Activated CD4-positive, alpha-beta memory T cell treated with anti-CD3 and anti-CD28 coated beads for 36 hours (primary cell): ENCODE measurements at regions not wholly inside any gene's neighbourhood (a gene's known extent, or its start where the extent isn't known, plus 50 kb on each side); places are given as distances from the start of the nearest gene placed in this dataset.

ENCODE experiments used
- CTCF ChIA-PET: fragments of 350-600 bp; sonication (Branson Sonifier 250); formaldehyde crosslinking; loops from one replicate; lab custom pipeline; 2021; ENCODE audit warnings: antibody characterized with exemption, inconsistent platforms; lab: Charles Lee
- POLR2A ChIA-PET: fragments of 350-600 bp; sonication (Branson Sonifier 250); formaldehyde crosslinking; loops from one replicate; lab custom pipeline; 2021; ENCODE audit warnings: antibody characterized with exemption; lab: Charles Lee
- DNase-seq: peaks from one replicate; pipeline ENCODE4 v3.0.0-alpha.2; 2020
- H3K27ac Mint-ChIP-seq: one replicate; pipeline ENCODE4 v1.8.0; 2021; ENCODE audit warnings: mixed read lengths
- H3K27me3 Mint-ChIP-seq: one replicate; pipeline ENCODE4 v1.8.0; 2021; ENCODE audit warnings: mixed read lengths
- H3K36me3 Mint-ChIP-seq: one replicate; pipeline ENCODE4 v1.8.0; 2021; ENCODE audit warnings: mixed read lengths
- H3K4me1 Mint-ChIP-seq: one replicate; pipeline ENCODE4 v1.8.0; 2021; ENCODE audit warnings: low read depth, mixed read lengths
- H3K4me3 Mint-ChIP-seq: one replicate; pipeline ENCODE4 v1.8.0; 2021; ENCODE audit warnings: mild to moderate bottlenecking, mixed read lengths
- H3K9me3 Mint-ChIP-seq: one replicate; pipeline ENCODE4 v1.8.0; 2021; ENCODE audit warnings: mixed read lengths
- intact Hi-C: fragments of 100-400 bp; cut with micrococcal nuclease; formaldehyde crosslinking; loops from one replicate; pipeline ENCODE4 v1.15.1; 2023

DNA sequence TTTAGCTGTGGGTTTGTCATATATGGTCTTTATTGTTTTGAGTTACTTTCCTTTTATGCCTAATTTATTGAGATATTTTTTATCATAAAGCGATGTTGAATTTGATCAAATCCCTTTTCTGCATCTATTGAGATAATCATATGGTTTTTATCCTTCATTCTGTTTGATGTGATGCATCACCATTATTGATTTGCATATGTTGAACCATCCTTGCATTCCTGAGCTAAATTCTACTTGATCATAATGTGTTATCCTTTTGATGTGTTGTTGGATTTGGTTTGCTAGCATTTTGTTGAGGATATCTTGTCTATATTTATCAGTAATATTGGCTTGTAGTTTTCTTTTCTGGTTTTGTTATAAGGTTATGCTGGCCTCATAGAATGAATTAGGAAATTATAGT, 308.5 kb downstream of the ADCYAP1 start:
- CTCF ChIA-PET = no interaction called here
- Mint-ChIP-seq H3K9me3 (peaks cover 35% of the 10 kb centered on the region), H3K27me3 (no peaks in the 10 kb centered on the region), H3K4me1 (no peaks in the 10 kb centered on the region), H3K27ac (no peak overlapping the region), H3K4me3 (no peak overlapping the region), H3K36me3 (no peaks in the 10 kb centered on the region)
- no peak for DNase-seq
- POLR2A ChIA-PET = no interaction called here
- intact Hi-C loops = no loop called here

DNA sequence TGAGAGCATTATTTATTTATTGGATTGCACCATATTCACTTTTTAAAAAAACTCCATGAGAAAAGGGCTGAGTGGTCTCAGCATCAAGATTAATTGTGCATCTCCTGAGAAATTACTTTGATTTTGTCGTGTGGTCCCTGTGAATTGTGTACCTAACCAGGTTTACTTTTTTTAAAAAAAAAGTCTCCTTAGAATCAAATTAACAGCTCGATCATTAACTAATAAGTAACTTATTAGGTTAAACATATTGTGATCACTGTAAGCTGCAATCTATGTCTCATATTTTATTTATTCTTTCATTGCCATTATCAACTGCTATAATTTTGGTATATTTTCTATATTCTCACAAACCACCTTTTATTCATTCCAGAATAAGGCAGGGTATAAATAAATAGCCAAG, 318.2 kb downstream of the ADCYAP1 start:
- Mint-ChIP-seq H3K4me3 (no peak overlapping the region), H3K36me3 (no peaks in the 10 kb centered on the region), H3K27ac (no peak overlapping the region), H3K9me3 (peaks cover 7% of the 10 kb centered on the region), H3K27me3 (no peaks in the 10 kb centered on the region), H3K4me1 (no peaks in the 10 kb centered on the region)
- CTCF ChIA-PET = no interaction called here
- intact Hi-C loops = no loop called here
- POLR2A ChIA-PET = no interaction called here
- DNase-seq = no peak

GRCh38 chr18:1227025-1227424, 322.4 kb downstream of the ADCYAP1 start:
- no peak overlapping the region for H3K4me3 Mint-ChIP-seq
- H3K27me3 Mint-ChIP-seq = no peaks in the 10 kb centered on the region
- intact Hi-C loops = no loop called here
- DNase-seq = no peak
- H3K27ac Mint-ChIP-seq = no peak overlapping the region
- ChIA-PET CTCF (interaction anchor here (1.1 kb wide), 1 partner anchor 13 kb away, joined by 3 read pairs; no protein-coding TSS in a partner anchor), POLR2A (no interaction called here)
- peaks cover 24% of the 10 kb centered on the region for H3K9me3 Mint-ChIP-seq
- no peaks in the 10 kb centered on the region for H3K4me1 Mint-ChIP-seq
- no peaks in the 10 kb centered on the region for H3K36me3 Mint-ChIP-seq

GRCh38 chr18:1229634-1230033, 325.0 kb downstream of the ADCYAP1 start:
- Mint-ChIP-seq H3K4me1 (no peaks in the 10 kb centered on the region), H3K9me3 (peaks cover 46% of the 10 kb centered on the region), H3K36me3 (peaks cover 4% of the 10 kb centered on the region), H3K4me3 (no peak overlapping the region), H3K27ac (no peak overlapping the region), H3K27me3 (no peaks in the 10 kb centered on the region)
- intact Hi-C loops = no loop called here
- ChIA-PET CTCF (no interaction called here), POLR2A (no interaction called here)
- no peak for DNase-seq

- Mint-ChIP-seq H3K27ac (no peak overlapping the region), H3K4me1 (no peaks in the 10 kb centered on the region), H3K27me3 (no peaks in the 10 kb centered on the region), H3K4me3 (no peak overlapping the region), H3K9me3 (peaks cover 56% of the 10 kb centered on the region), H3K36me3 (peaks cover 4% of the 10 kb centered on the region)
- intact Hi-C loops = no loop called here
- ChIA-PET POLR2A (no interaction called here), CTCF (no interaction called here)
- DNase-seq = no peak
Observed at GRCh38 chr18:1232867-1233266, 328.2 kb downstream of the ADCYAP1 start.

DNA sequence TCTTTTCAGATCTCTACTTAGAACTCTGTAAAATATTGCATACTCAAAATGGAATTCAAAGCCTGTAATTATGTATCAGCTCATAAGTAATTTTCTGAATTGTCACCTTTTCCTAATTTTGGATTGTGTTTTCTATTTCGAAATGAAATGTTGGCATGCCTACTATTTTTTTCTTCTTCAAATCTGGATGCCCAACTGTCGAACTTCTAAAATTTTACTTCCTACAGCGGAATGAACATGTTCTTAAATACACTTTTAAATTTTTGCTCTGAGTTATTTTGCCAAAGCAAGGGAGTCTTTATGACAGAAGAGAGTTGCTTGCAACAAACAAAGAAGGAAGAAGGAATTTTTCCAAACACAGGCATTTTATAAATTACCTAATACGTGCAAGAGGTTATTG, 336.0 kb downstream of the ADCYAP1 start:
- Mint-ChIP-seq H3K4me1 (no peaks in the 10 kb centered on the region), H3K4me3 (no peak overlapping the region), H3K27me3 (no peaks in the 10 kb centered on the region), H3K27ac (no peak overlapping the region), H3K36me3 (no peaks in the 10 kb centered on the region), H3K9me3 (peaks cover 7% of the 10 kb centered on the region)
- intact Hi-C loops = no loop called here
- ChIA-PET POLR2A (no interaction called here), CTCF (no interaction called here)
- DNase-seq = no peak

DNA sequence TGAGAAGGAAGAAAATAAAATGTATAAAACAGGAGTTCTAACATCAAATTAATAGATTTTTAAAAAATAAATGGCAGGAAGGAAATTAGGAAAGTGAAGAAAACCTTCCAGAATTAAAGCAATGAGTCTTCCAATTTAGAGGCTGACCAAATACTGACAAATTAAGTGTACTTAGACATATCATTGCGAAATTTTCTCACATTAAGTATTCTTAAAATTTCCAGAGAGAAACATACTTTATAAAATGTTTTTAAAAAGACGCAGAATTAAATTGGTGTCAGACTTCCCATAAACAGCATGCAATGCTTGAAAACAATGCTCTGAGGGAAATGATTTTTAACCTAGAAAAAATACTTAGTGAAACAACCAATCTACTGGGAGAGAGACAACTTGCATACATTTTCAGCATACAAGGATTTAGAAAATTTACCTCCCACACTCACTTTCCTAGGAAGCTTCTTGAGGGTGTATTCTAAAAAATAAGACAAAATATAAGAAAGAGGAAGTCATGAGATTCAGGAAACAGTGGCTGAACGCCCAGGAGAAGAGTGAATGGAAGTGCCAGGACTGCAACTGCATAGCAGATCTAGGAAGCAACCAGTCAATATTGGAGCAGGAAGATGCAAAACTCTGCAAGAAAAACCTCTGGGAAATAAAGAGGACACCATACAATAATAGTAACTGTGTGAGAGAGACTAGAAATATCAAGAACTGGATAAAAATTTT, 339.9 kb downstream of the ADCYAP1 start:
- no peak overlapping the region for H3K27ac Mint-ChIP-seq
- H3K27me3 Mint-ChIP-seq = no peaks in the 10 kb centered on the region
- no peaks in the 10 kb centered on the region for H3K36me3 Mint-ChIP-seq
- POLR2A ChIA-PET = no interaction called here
- DNase-seq = no peak
- no peaks in the 10 kb centered on the region for H3K9me3 Mint-ChIP-seq
- CTCF ChIA-PET = no interaction called here
- intact Hi-C loops = no loop called here
- no peak overlapping the region for H3K4me3 Mint-ChIP-seq
- H3K4me1 Mint-ChIP-seq = no peaks in the 10 kb centered on the region

GRCh38 chr18:1246827-1247226, 342.2 kb downstream of the ADCYAP1 start:
- H3K27ac Mint-ChIP-seq = no peak overlapping the region
- no peak for DNase-seq
- H3K36me3 Mint-ChIP-seq = no peaks in the 10 kb centered on the region
- no peaks in the 10 kb centered on the region for H3K9me3 Mint-ChIP-seq
- ChIA-PET POLR2A (no interaction called here), CTCF (no interaction called here)
- no peaks in the 10 kb centered on the region for H3K27me3 Mint-ChIP-seq
- no peaks in the 10 kb centered on the region for H3K4me1 Mint-ChIP-seq
- intact Hi-C loops = no loop called here
- H3K4me3 Mint-ChIP-seq = no peak overlapping the region

GRCh38 chr18:1252534-1252933, 347.9 kb downstream of the ADCYAP1 start:
- DNase-seq = no peak
- Mint-ChIP-seq H3K4me3 (no peak overlapping the region), H3K36me3 (no peaks in the 10 kb centered on the region), H3K9me3 (peaks cover 10% of the 10 kb centered on the region), H3K27ac (no peak overlapping the region), H3K27me3 (no peaks in the 10 kb centered on the region), H3K4me1 (no peaks in the 10 kb centered on the region)
- POLR2A ChIA-PET = no interaction called here
- CTCF ChIA-PET = no interaction called here
- intact Hi-C loops = no loop called here

DNA sequence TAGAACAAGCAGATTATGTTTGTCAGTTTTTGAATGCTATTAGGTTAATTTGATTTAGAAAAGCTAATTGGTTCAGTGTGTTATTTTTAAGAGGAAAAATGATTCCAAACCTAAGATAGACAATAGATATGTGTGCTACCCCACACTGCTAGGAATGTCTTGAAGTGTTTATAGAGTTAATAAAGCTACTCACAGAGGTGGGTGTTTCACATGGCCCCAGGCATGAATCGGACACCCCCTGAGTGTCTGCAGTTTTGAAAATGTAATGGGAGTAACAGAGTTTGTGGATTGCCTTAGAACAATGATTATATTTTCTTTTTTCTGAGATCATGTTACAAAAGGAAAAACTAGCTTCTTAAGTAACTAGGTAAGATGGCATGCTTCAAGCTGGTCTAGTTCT, 348.3 kb downstream of the ADCYAP1 start:
- CTCF ChIA-PET = no interaction called here
- Mint-ChIP-seq H3K27me3 (no peaks in the 10 kb centered on the region), H3K4me1 (no peaks in the 10 kb centered on the region), H3K4me3 (no peak overlapping the region), H3K27ac (no peak overlapping the region), H3K36me3 (no peaks in the 10 kb centered on the region), H3K9me3 (peaks cover 10% of the 10 kb centered on the region)
- POLR2A ChIA-PET = no interaction called here
- no peak for DNase-seq
- intact Hi-C loops = no loop called here

DNA sequence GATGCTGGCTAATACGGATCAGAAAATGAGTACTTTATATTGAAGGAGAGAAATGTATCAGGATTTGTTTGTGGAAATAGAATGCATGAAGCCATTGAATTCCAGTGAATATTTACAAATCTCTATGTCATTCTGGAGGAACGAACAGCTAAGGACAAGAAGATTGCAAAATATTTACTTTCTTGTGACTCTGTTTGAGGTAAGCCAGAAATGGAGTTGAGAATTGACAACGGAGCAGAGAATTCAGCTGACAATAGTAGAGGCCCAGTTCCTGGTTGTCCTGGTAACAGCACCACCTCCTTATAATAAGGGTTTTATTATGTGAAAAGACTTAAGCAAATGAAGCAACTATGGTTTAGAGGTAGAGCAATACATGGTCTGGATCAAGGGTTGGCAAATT, 349.2 kb downstream of the ADCYAP1 start:
- H3K4me3 Mint-ChIP-seq = no peak overlapping the region
- H3K27ac Mint-ChIP-seq = no peak overlapping the region
- H3K36me3 Mint-ChIP-seq = no peaks in the 10 kb centered on the region
- H3K27me3 Mint-ChIP-seq = no peaks in the 10 kb centered on the region
- CTCF ChIA-PET = no interaction called here
- peaks cover 11% of the 10 kb centered on the region for H3K9me3 Mint-ChIP-seq
- no peak for DNase-seq
- POLR2A ChIA-PET = no interaction called here
- intact Hi-C loops = no loop called here
- H3K4me1 Mint-ChIP-seq = no peaks in the 10 kb centered on the region

DNA sequence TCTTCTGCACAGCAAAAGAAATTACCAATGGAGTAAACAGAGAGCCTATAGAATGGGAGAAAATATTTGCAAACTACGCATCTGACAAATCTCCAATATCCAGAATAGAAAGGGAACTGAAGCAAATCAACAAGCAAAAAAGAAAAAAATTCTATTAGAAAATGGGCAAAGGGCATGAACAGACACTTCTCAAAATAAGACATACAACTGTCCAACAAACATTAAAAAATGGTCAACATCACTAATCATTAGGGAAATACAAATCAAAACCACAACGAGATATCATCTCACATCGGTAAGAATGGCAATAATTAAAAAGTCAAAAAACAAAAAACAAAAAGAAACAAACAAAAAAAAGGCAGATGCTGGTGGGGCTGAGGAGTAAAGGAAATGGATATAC, 356.4 kb downstream of the ADCYAP1 start:
- no peak for DNase-seq
- Mint-ChIP-seq H3K4me3 (no peak overlapping the region), H3K36me3 (no peaks in the 10 kb centered on the region), H3K4me1 (no peaks in the 10 kb centered on the region), H3K27ac (no peak overlapping the region), H3K27me3 (no peaks in the 10 kb centered on the region), H3K9me3 (peaks cover 30% of the 10 kb centered on the region)
- POLR2A ChIA-PET = no interaction called here
- CTCF ChIA-PET = no interaction called here
- intact Hi-C loops = no loop called here

- DNase-seq = no peak
- ChIA-PET POLR2A (no interaction called here), CTCF (no interaction called here)
- Mint-ChIP-seq H3K9me3 (peaks cover 3% of the 10 kb centered on the region), H3K4me1 (no peaks in the 10 kb centered on the region), H3K27me3 (no peaks in the 10 kb centered on the region), H3K27ac (no peak overlapping the region), H3K36me3 (no peaks in the 10 kb centered on the region), H3K4me3 (no peak overlapping the region)
- intact Hi-C loops = no loop called here
Observed at GRCh38 chr18:1267021-1267420, 362.4 kb downstream of the ADCYAP1 start.
